T follicular helper cell (primary cell): ENCODE measurements at regions not wholly inside any gene's neighbourhood (a gene's known extent, or its start where the extent isn't known, plus 50 kb on each side); places are given as distances from the start of the nearest gene placed in this dataset.

Source experiments
- DNase-seq: peaks from one replicate; pipeline ENCODE4 v3.0.0-alpha.2; 2020; ENCODE audit warnings: low read depth

DNA sequence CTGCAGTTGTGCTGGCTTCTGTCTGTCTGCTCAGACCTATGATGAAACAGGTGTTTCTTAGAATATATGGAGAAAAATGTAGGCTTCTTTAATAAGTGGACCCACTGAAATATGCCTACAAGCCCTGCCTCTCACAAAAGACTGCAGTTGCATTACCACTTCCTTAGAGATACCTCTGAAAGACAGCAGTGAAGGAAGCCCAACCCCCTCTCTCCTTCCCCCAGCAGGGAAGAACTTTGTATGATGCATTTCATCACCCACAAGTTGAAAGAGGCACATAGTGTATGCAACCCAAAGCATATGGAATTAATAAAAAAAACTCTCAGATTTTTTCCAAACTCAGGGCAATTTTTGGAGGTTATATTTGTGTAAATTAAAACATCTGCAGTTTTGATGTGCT, 916.7 kb downstream of the TECRL start:
- DNase-seq = no peak

DNA sequence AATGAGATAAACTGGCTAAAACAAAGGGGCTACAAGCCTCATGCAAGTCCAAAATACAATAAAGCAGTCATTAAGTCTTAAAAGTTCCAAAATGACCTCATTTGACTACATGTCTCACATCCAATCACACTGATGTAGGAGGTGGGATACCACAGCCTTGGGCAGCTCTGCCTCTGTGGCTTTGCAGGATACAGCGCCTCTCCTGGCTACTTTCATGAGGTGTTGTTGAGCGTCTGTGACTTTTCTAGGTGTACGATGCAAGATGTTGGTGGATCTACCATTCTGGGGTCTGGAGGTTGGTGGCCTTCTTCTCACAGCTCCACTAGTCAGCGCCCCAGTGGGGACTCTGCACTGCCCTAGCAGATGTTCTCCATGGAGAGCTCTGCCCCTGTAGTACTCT, 944.9 kb downstream of the TECRL start:
- no peak for DNase-seq

GRCh38 chr4:63460075-63460474, 949.2 kb downstream of the TECRL start:
- DNase-seq = no peak

DNA sequence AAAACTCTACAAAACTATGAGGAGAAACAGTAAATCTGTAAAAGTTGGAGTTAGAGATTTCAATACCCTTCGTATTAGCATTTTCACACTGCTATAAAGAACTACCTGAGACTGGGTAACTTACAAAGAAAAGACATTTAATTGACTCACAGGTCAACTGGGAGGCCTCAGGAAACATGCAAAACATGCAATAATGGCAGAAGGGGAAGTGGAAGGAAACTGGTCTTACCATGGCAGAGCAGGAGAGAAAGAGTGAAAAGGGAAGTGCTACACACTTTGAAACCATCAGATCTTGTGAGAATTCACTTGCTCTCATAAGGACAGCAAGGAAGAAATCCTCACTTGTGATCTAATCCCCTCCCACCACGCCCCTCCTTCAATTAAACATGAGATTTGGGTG, 949.9 kb downstream of the TECRL start:
- no peak for DNase-seq

DNA sequence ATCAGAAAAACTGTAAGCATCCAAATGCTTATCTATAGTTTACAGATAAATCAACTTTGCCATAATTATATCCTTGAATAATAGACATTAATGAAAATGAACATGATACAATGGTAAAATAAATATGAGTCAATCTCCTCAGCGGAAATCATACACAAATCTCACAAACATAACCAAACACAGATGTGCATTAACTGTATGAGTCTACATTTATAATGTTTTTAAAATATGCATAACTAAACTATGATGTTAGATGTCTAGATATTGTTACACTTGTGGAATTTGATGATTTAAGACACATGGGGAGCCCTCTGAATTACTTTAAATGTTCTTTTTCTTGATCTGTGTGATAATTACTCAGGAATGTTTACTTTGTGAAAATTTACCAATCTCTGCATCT, 951.2 kb downstream of the TECRL start:
- no peak for DNase-seq

DNA sequence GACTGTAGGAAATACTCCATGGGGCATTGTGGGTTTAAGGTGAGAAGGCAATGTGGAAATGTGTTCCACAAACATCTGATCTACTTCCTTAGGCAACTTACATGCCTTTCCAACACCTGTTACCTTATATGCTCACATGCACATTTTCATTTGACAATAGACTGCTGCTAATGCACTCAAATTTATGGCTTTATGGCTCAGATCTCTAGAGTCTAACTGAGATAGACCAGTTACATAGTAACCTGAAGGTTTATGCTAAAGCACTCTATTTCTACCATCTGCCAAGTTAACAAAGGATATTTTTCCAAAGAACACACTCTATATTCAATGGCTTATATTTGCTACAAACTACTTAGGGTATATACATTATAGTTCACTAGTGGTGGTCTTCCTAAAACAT, 969.0 kb downstream of the TECRL start:
- DNase-seq = no peak

- DNase-seq = no peak
These were observed 979.1 kb downstream of the TECRL start for GRCh38 chr4:63430105-63430504.

- DNase-seq = no peak
These were observed 1013.0 kb downstream of the TECRL start for GRCh38 chr4:63396269-63396668.

- DNase-seq = no peak
These were observed 1015.7 kb downstream of the TECRL start for GRCh38 chr4:63393544-63393943.

DNA sequence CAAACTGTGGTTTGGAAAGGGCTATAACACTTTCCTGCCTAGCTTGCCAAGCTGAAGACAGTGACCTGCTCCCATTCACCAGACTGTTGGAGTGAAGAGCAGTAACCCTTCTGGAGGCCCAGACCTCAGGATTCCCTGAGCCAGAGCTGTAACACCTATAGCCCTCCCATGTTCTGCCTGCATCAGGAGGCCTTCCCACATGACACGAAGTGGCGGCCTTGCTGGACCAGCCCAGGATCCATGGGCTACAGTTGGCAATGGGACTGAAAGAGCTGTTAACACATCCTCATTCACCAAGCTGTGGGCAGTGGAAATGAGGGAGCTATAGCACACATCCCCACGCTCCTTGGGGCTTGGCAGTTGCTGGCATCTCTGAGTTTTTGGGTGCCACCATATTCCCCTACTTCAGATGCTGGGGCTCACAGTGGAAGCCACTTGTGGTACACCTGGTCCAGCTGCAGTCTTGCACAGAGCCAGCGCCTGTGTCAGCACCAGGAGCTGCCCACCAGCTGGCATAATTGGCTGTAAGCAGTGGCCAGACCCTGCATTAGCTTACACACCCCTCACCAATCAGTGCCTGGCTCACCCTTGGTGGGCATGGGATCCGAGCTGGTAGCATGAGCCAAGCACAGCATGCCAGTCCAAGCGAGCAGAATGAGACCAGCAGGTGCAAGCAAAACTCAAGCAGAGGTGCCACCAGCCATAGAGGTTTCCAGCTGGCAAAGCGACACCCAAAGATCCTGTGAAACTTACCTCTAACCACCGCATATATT, 1029.3 kb downstream of the TECRL start:
- no peak for DNase-seq

DNA sequence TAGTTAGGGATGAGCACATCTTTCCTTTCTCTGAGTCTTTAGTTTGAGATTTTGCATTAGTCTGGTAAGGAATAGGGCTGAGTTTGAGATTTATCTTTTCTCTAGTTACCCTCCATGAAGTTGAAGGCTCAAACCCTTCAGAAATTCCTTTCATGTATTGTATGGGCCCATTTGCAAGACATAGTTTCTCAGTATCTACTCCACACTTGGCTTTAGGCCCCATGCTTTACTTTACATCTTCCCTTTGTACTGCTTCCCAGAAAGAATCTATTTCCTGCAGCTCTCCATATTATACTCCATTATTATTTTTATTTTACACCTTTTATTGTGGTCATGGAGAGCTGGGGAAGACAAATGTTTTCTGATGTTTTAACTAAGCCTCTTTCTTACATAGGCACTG, 1038.2 kb downstream of the TECRL start:
- no peak for DNase-seq

GRCh38 chr4:63361628-63362027, 1047.6 kb downstream of the TECRL start:
- no peak for DNase-seq

DNA sequence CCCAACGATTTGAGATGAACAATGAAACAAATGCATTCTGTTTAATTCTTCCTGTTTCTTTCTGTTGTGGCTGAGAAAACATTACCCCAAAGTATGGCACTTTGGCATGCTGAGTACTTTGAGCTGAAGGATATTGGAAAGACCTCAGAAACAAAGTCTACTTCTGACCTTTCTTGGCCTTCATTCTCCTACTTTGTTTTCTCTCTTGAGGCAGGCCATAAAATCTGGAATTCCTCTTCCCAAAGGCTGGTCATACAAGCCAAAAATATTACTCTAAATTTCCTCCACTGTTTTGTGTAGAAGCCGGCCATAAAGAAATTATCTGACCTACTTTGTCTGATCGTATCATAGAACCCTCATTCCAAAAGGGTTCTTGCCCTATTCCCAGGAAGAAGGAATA, 1048.2 kb downstream of the TECRL start:
- DNase-seq = no peak

- DNase-seq = no peak
These were observed 1059.6 kb downstream of the TECRL start for GRCh38 chr4:63349674-63350025.

- no peak for DNase-seq
These were observed 1060.2 kb downstream of the TECRL start for GRCh38 chr4:63348735-63349673.

DNA sequence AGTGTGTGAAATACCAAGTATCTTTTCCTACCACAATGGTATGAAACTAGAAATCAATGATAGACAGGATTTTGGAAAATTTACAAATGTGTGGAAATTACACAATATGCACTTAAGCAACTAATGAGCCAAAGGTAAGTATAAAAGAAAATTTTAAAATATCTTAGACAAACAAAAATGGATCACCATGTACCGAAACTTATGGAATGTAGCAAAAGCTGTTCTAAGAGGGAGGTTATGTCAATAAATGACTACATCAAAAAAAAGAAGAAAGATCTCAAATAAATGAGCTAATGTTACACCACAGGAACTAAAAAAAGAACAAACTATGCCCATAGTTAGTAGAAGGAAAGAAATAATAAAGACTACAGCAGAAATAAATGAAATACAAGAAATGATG, 1084.1 kb downstream of the TECRL start:
- no peak for DNase-seq

DNA sequence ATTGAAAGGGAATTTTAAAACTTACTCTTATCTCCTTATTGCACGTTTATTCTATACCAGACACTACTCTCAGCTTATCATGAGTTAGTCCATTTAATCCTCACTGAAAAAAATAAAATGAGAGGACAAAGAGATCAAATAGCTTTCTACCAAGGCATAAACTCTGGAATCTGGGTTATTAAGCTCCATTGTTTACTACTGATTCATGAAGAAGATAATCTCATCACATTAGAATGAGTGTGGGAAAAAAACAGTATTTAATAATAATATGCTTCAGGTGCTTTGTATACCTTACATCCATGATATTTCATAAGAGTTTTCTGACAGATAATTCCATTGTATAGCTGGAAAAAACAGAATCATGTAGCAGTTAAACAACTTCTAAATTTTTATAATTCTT, 1092.6 kb downstream of the TECRL start:
- DNase-seq = no peak

- no peak for DNase-seq
These were observed 1093.6 kb downstream of the TECRL start for GRCh38 chr4:63315651-63316050.

DNA sequence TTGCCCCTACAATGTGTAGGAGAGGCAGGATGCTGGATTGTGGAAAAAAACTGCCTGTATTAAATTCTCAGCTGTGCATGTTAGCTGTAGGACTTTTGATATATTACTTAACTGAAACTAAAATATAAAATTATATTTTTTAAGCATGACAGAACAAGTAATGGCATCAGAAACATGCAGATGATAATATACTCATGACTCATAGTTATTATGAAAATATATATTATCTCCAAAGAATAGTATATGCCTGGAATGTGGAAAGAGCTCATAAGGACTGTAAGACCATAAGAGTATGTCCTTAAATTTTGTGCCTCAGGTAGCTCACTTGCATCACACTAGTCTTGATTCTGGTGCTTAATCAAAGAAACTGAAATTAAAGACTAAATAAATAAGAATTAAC, 1100.6 kb downstream of the TECRL start:
- DNase-seq = no peak

- DNase-seq = no peak
These were observed 1106.5 kb downstream of the TECRL start for GRCh38 chr4:63302792-63303191.

DNA sequence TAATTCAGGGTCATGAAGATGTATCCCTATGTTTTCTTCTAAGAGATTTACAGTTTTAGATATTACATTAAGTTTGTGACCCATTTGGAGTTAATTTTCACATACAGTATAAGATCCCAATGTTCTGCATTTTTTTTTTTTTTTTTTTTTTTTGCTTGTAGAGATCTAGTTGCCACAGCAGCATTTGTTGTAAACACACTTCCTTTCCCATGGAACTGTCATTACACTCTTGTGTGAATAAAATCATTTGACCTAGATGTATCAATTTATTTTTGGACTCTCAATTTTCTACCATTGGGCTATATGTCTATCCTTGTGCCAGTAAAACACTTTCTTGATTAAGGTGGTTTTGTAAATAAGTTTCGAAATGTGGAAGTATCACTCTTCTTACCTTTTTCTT, 1107.2 kb downstream of the TECRL start:
- DNase-seq = no peak

GRCh38 chr4:63296773-63297172, 1112.5 kb downstream of the TECRL start:
- DNase-seq = no peak

- no peak for DNase-seq
These were observed 1133.8 kb downstream of the TECRL start for GRCh38 chr4:63275491-63275890.
